GM12874 (cell line): ENCODE measurements at regions not wholly inside any gene's neighbourhood (a gene's known extent, or its start where the extent isn't known, plus 50 kb on each side); places are given as distances from the start of the nearest gene placed in this dataset.

Experiments used
- CTCF ChIP-seq: IDR thresholded peaks from 2 replicates; pipeline ENCODE4 v1.5.1; 2011; ENCODE audit warnings: low read depth, mild to moderate bottlenecking, control low read depth, low read length, moderate library complexity; ENCODE audit not compliant: insufficient read depth

GRCh38 chr16:13307255-13307654, 405.9 kb downstream of the SHISA9 start:
- TF ChIP-seq CTCF: no peak

GRCh38 chr16:13307851-13308250, 406.5 kb downstream of the SHISA9 start:
- no peak for TF ChIP-seq CTCF

- no peak for TF ChIP-seq CTCF
Measured at GRCh38 chr16:13312063-13312462, 410.7 kb downstream of the SHISA9 start.

- TF ChIP-seq CTCF: no peak
Measured at GRCh38 chr16:13313351-13313750, 412.0 kb downstream of the SHISA9 start.

GRCh38 chr16:13314633-13315032, 413.2 kb downstream of the SHISA9 start:
- TF ChIP-seq CTCF: no peak

GRCh38 chr16:13315642-13316427, 414.4 kb downstream of the SHISA9 start:
- TF ChIP-seq CTCF: no peak

GRCh38 chr16:13322336-13322735, 420.9 kb downstream of the SHISA9 start:
- no peak for TF ChIP-seq CTCF
